GM12891 (cell line): ENCODE measurements at regions not wholly inside any gene's neighbourhood (a gene's known extent, or its start where the extent isn't known, plus 50 kb on each side); places are given as distances from the start of the nearest gene placed in this dataset.

ENCODE experiments used
- POLR2A ChIP-seq: IDR thresholded peaks from 2 replicates; pipeline ENCODE4 v1.6.1; 2011; ENCODE audit warnings: low read depth, low read length, control low read depth
- POLR2AphosphoS5 ChIP-seq: IDR thresholded peaks from 2 replicates; pipeline ENCODE4 v1.6.1; 2011; ENCODE audit warnings: low read depth, low read length, control low read depth
- POU2F2 ChIP-seq: IDR thresholded peaks from 2 replicates; pipeline ENCODE4 v1.6.1; 2011; ENCODE audit warnings: low read depth, mild to moderate bottlenecking, control low read depth, low read length, moderate library complexity
- SPI1 ChIP-seq: IDR thresholded peaks from 2 replicates; pipeline ENCODE4 v1.6.1; 2011; ENCODE audit warnings: low read depth, low read length, control low read depth
- TAF1 ChIP-seq: IDR thresholded peaks from 2 replicates; pipeline ENCODE4 v1.6.1; 2011; ENCODE audit warnings: low read depth, low read length, control low read depth

DNA sequence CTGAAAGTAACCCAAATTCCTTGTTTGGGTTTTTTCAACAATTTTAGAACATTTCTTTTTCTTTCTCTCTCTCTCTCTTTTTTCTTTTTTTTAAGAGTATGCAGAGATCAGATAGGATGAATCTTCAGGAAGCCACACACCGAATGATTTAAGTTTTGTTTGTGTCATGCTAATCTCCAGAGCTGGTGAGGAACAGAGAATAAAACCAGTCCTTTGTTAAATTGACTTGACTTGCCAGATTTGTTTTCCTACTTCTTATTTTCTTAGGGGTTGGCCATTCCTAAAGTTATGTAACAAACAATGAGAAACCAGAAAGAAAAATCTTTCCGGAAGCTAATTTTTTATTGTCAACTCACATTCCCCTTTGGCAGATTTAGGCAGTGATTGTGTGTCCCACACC lies 1669.3 kb upstream of the CDH6 start:
- TF ChIP-seq TAF1 (no peak), SPI1 (no peak), POLR2A (no peak), POLR2AphosphoS5 (no peak), POU2F2 (no peak)
